HG03571 (cell line): ENCODE measurements at regions not wholly inside any gene's neighbourhood (a gene's known extent, or its start where the extent isn't known, plus 50 kb on each side); places are given as distances from the start of the nearest gene placed in this dataset.
"Not testable (repeated sequence)": the region's sequence is repeated elsewhere in the genome, so short reads cannot be mapped to it uniquely, and the experiment has no call there.

ENCODE experiments used
- ATAC-seq: cut with Tn5 transposase; IDR thresholded peaks from one replicate; pipeline ENCODE4 v1.9.1; 2021; ENCODE audit not compliant: unreplicated experiment

DNA sequence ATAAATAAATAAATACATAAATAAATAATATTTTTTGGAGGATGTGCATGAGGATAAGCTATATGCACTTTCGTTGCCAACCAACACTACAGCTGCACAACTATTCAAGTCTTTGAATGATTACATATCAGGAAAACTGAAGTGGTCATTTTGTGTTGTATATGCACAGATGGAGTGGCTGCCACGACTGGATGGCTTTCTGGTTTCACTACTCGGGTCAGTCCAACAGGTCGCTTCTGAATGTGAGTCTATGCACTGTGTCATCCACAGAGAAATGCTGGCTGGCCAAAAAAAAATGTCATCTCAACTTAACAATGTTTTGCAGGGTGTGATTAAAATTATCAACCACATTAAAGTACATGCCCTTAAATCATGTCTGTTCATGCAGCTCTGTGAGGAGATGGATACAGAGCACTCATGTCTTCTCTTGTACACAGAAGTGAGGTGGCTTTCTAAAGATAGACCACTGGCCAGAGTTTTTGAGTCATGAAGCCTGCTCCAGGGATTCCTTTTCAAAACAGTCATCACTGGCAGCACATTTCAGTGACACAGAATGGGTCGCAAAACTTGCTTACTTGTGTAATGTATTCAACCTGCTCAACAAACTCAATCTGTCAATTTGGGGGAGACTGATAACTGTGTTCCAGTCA lies 589.8 kb upstream of the CYLC2 start:
- ATAC-seq = no peak

DNA sequence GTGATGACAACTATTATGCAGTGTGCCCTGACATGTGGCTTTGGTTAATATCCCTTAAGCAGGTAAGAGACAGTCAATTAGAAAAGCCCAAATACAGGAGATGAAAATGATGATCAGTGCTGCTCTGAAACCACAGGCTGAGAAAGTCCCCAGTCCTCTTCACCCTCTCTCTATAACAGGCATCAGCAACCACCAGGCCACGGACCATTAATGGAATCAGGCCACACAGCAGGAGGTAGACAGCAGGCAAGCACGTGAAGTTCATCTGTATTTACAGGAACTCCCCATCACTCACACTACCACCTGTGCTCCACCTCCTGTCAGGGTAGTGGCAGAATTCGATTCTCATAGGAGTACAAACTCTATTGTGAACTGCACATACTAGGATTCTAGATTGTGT lies 591.6 kb upstream of the CYLC2 start:
- ATAC-seq = no peak

DNA sequence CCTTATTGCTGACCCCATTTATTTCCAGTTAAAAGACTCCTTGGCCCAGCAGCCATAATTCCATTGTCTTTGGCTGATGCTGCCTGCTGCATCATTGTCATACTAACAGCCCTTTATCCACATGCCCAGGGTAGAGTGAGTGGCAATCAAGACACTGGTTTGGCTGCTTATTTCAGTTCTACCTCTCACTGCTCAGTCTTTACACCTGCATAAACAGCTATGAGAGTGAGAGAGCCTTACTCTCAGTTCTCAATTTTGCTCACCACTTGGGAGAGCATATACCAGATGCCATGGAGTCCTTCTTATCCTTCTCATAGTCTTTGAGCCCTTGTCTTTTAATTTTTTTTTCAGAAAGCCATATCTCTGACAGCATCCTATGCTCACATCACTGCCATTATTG lies 596.9 kb upstream of the CYLC2 start:
- no peak for ATAC-seq

DNA sequence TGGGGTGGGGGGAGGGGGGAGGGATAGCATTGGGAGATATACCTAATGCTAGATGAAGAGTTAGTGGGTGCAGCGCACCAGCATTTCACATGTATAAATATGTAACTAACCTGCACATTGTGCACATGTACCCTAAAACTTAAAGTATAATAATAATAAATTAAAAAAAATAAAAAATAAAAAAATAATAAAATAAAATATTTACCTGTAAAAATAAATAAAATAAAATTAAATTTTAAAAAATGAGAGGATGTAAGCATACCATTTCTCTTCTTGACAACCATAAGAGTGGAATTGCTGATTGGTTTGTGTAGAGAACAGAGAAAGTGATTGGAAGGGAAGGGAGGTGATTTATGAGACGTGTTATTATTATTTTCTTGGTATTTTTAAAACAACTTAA lies 609.5 kb upstream of the CYLC2 start:
- ATAC-seq = not testable (repeated sequence)

DNA sequence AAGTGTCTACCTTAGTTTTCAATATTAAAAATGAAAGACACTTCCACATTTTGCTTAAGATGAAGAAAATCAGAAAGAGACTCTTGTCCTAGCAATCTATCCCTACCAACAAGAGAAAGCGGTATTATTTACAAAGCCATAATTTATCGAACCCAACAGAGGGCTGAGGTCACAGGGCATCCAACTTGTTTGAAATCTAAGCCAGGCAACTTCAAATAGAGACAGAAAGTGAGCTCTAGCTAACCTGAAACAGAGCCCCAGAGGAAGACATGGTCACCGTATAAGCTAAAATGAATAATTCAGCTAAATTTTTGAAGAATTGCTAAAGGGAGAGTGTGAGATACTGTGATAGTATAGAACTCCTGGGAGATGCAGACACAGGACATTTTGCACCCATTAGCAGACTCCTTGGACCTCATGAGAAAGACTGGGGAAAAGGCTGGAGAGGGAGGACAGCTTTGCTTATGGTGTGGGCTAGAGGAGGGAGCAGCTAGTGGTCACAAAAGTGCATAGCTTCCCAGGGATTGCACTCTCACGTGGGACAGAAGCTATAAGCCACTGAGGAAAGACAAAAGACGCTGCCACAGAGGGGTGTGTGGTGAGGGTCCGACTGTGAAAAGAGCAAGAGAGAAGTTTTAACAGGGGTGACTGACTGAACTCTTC lies 624.2 kb upstream of the GRIN3A start:
- ATAC-seq = no peak

DNA sequence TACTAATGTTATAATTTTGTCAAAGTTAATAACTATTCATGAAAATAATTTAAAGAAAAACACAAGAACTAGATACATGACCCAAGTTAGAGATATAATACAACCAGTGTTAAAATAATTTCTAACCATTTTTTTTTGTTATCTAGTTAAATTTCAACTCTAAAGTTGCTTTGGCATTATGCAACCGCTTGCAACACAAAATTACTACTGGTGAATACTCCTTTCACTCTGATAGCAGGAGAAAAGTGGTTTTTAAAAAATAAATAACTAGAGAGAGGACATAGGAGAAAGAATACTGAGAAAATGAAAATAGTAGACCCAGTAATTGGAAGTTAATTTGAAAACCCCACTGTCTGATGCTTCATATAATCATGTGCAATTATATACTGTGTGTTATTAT lies 622.4 kb upstream of the GRIN3A start:
- no peak for ATAC-seq

DNA sequence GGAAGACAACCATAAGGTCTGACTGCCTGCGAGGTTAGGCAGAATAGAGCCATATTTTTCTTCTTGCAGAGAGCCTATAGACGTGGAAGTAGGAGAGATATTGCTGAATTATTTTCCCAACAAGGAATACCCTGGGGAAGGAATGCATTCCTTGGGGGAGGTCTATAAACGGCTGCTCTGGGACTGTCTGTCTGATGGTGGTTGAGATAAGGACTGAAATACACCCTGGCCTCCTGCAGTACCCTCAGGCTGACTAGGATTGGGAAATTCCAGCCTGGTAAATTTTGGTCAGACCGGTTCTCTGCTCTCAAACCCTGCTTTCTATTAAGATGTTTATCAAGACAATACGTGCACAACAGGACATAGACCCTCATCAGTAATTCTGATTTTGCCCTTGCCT lies 617.5 kb upstream of the GRIN3A start:
- ATAC-seq = no peak

DNA sequence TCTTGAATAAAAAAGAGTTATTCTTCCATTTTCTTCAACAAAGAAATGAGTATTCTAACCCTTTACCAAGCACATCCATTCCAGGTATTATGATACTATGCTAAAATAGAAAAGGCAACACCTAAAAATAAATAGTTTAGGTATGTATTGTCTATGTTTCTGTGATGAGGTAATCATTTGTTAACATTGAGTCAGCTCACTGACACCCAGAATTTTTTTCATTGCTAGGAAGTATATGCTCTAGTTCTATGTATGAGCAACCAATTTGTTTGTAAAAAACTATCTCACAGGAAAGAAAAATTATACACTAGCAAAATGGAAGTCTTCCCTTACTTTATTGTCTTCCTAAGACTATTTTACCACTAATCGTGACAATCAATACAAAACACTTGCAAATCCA lies 615.6 kb upstream of the GRIN3A start:
- no peak for ATAC-seq

DNA sequence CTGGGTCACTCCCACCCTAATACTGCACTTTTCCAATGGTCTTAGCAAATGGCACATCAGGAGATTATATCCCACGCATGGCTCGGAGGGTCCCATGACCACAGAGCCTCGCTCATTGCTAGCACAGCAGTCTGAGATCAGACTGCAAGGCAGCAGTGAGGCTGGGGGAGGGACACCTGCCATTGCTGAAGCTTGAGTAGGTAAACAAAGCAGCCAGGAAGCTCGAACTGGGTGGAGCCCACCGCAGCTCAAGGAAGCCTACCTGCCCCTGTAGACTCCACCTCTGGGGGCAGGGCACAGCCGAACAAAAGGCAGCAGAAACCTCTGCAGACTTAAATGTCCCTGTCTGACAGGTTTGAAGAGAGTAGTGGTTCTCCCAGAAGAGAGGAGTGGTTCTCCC lies 599.0 kb upstream of the GRIN3A start:
- not testable (repeated sequence) for ATAC-seq

DNA sequence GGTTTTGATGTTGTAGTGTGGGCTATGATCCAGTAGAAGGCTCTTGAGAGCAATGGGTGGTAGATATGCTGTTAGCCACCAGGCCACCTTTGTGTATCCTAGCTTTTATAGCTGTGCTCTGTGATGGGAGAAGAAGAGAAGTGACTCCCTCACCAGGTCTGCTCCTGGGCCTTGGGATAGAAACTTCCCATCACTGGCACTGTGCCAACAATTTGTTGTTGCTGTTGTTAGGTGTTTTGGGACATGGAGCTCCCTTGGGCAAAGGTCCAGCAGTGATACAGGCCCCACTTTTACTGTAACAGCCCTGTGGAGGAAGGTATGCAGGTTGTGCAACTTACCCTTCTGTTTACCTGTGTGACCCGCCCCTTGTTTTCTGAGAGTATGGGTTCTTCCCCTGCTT lies 570.9 kb upstream of the GRIN3A start:
- no peak for ATAC-seq

DNA sequence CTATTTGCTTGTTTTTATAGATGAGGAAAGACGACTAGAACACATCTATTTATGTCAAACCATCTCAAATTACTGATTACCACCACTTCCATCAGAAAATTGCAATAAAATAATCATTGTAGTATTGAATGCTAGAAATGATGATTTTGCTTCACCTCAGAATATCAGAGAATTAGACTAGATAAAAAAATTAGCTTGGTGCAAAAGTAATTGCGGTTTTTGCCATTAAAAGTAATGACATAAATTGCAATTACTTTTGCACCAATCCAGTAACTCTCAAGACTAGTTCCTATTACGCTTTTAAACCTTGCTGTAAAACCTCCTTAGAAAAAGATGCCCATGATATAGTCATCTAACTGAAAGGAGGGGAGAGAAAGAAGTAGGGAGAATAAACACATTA lies 556.7 kb upstream of the GRIN3A start:
- no peak for ATAC-seq

DNA sequence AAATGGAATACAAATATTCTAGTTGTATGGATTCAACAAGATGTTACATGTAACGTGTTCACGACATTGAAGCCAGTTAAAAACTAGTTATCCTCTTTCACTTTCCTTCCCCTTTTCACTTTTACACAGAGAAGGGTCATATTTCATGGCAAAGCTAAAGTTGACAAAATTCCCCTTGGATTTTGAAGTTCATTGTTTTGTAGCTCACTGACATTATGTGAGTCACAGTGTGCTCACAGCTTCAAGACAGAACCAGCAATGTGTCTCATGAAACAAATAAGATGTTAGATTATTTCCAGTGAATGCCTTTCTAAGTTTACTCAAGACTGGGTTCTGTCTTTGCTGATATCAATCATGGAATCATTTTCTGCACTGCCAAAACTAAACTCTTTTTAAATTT lies 535.5 kb upstream of the GRIN3A start:
- no peak for ATAC-seq

DNA sequence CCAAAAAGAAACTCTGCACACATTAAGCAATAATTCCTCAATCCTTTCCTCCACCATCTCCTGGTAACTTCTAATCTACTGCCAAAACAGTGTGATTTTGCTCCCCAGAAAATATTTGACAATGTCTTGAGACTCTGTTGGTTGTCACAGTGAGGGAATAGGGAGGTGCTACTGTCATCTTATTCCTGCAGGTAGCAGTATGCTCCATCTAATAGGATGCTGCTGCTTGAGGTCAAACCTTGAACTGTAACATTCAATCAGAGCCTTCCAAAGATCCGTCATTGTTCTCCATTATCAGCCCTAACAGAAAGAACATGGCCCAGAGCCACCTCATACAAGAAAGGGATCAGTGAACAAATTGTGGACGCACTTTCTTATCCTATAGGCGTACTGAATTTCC lies 514.7 kb upstream of the GRIN3A start:
- ATAC-seq = no peak

DNA sequence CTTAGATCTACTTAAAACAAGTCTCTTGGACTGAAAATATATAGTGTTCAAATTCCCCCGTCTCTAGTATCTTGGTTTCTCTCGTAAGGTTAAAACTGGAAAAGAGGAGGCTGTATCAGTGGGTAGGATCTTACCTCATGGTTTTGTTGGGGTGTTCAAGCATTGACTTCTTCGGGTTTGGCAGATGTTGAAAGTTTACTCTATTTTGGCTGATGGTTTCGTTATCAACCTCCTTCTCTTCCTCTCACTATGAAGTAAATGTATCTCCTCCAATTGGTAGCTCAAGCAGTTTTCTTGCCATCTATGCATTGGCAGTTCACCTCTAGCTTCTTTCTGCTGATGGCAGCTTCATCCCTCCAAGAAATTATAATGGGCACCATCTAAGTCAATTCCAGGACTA lies 506.5 kb upstream of the GRIN3A start:
- no peak for ATAC-seq

DNA sequence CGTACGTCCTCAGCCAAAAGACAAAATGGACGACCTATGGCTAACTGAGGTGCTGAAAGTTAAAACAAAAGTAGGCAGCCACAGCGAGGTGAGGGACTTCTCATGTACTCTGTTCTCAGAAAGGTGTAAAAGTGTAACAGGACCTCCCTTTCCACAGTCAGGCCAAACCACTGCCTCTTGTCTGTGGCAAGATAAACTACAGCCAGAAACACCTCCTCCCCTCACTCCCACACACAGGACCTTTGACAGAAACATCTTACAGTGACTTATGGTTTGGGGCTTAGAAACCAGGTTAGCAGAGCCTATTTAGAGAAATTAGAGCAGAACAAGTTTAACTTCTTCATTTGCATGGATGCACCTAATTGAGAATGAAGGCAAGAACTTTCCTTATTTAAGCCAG lies 499.1 kb upstream of the GRIN3A start:
- no peak for ATAC-seq

DNA sequence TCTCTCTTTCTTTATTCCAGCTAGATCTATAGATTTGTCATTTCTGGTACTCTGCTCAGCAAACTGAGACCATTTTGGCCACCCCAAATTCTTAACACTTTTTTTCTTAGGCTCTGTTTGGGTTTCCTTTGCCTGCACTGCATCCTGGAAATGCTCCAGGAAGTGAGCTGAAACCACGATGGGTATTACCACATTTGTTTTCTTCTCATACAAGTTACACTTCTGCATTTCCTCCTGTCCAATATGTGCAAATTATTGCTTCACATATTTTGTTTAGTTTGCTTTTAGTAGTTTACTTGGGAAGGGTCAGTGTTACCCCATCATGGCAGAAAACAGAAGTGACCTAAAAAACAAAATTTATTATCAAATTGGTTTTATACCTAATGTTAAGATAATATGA lies 498.6 kb upstream of the GRIN3A start:
- ATAC-seq = no peak

DNA sequence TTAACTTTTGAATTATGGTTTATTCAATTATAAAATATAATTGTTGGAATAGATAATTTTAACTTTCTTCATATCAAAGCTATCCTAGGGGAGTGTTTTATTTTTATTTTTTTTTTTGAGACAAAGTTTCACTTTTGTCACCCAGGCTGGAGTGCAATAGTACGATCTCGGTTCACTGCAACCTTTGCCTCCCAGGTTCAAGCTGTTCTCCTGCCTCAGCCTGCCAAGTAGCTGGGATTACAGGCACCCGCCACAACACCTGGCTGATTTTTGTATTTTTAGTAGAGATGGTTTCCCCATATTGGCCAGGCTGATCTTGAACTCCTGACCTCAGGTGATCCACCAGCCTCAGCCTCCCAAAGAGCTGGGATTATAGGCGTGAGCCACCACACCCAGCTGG lies 489.0 kb upstream of the GRIN3A start:
- not testable (repeated sequence) for ATAC-seq

DNA sequence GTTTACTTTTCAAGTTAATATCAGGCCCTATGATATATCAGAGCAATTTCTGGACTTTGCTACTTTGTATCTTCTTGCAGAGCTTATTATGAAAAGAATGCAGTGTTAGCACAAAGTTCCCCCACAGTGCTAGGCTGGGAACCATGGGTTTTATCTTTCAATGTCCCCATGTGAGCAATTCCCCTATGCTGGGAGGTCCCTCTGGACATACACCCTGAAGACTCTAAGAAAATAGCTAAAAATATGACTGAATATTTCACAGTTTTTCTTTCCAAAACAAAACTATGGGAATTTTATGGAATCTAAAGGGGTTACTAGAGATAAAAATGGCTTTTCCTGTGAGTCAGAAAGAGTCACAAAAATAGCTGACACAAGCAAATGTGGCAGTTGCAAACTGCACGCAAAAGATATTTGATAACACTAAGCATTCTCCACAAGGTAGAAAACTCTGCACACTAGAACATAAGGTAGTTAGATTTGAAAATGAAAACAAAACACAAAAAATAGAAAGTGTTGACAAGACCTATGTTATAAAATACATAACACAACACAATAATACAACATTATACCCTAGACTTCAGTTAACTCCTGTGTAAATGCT lies 487.5 kb upstream of the GRIN3A start:
- no peak for ATAC-seq

DNA sequence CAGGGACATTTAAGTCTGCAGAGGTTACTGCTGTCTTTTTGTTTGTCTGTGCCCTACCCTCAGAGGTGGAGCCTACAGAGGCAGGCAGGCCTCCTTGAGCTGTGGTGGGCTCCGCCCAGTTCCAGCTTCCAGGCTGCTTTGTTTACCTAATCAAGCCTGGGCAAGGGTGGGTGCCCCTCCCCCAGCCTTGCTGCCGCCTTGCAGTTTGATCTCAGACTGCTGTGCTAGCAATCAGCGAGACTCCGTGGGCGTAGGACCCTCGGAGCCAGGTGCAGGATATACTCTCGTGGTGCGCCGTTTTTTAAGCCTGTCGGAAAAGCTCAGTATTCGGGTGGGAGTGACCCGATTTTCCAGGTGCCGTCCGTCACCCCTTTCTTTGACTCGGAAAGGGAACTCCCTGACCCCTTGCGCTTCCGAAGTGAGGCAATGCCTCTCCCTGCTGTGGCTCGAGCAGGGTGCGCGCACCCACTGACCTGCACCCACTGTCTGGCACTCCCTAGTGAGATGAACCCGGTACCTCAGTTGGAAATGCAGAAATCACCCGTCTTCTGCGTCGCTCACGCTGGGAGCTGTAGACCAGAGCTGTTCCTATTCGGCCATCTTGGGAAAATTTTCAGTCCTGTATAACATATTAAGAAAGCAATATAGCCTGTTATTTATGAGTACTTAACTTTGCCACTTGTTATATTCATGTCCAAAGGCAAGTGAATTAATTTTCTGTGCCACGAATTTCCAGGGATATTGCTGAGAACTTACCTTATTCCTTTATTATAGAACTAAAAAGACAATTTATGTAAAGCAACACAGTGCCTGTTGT lies 485.1 kb upstream of the GRIN3A start:
- not testable (repeated sequence) for ATAC-seq

DNA sequence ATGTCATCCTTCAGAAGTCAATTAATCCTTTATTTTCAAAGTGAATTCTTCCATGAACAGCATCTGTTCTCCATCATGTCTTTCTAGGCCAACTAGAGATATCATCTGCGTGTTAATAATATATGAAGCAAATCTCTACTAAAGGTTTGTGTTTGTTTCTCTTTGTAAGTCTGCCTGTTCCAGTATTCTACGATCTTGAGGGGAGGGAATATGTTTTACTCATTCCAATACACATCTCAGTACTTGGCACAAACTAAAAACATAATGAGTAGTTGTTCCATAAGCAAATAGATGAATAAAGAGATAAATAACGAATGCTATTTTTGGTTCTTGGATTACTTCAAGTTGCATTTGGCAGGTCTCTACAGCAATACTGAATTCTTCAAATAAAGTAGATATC lies 470.7 kb upstream of the GRIN3A start:
- ATAC-seq = no peak

DNA sequence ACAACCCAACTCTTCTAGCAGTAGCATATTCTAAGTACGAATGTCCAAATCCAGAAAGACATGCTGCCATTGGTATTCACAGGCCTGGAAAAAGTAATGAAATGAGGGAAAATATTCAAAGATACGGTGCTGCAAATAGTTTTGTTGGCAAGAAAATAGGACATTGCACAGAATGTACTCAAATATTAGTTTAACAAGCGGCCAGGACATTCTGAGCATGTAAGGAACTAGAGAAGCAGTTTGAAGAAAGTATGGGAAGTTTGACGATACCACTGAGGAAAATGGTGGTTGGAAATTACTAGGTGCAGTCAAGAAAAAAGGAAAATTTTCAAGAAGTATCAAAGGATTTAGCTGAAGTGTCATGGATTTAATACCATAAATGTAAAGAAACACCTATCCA lies 468.0 kb upstream of the GRIN3A start:
- no peak for ATAC-seq

DNA sequence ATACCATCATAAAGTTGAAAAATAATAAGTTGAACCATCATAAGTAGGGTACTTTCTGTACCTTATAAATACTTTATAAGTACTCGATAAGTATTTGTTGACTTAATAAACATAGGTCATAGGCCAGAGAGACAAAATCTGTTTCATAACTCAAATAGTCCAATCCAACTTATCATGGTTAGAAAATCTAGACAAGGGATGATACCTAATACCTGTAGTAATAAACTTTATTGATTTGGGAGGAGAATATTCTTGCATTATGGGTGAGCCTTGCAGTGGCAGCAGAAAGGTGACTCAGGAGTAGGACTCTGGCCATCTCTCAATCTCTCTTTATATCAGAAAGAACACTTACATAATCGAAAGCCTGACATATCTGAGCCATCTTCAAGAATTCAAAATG lies 466.8 kb upstream of the GRIN3A start:
- no peak for ATAC-seq
